Ishikawa (cell line): ENCODE measurements at regions not wholly inside any gene's neighbourhood (a gene's known extent, or its start where the extent isn't known, plus 50 kb on each side); places are given as distances from the start of the nearest gene placed in this dataset.

Source experiments
- CEBPB ChIP-seq: IDR thresholded peaks from 2 replicates; pipeline ENCODE4 v1.6.1; 2012
- EGR1 ChIP-seq: IDR thresholded peaks from 2 replicates; pipeline ENCODE4 v1.6.1; 2012
- FOXM1 ChIP-seq: IDR thresholded peaks from 2 replicates; pipeline ENCODE4 v1.6.1; 2012; ENCODE audit warnings: low read depth, borderline replicate concordance
- MAX ChIP-seq: IDR thresholded peaks from 2 replicates; pipeline ENCODE4 v1.6.1; 2012
- RAD21 ChIP-seq: IDR thresholded peaks from 2 replicates; pipeline ENCODE4 v1.6.1; 2012; ENCODE audit warnings: low read depth
- TAF1 ChIP-seq: IDR thresholded peaks from 2 replicates; pipeline ENCODE4 v1.6.1; 2012; ENCODE audit warnings: low read depth, mild to moderate bottlenecking
- TCF12 ChIP-seq: IDR thresholded peaks from 2 replicates; pipeline ENCODE4 v1.6.1; 2012; ENCODE audit warnings: low read depth
- YY1 ChIP-seq: IDR thresholded peaks from 2 replicates; pipeline ENCODE4 v1.6.1; 2012; ENCODE audit warnings: low read depth

- TF ChIP-seq RAD21 (no peak), TAF1 (no peak), MAX (no peak), TCF12 (no peak), YY1 (no peak), FOXM1 (no peak), EGR1 (no peak), CEBPB (no peak)
Observed at GRCh38 chr3:147313513-147313912, 92.8 kb downstream of the ZIC4 start.
